GM19467 (cell line): ENCODE measurements at regions not wholly inside any gene's neighbourhood (a gene's known extent, or its start where the extent isn't known, plus 50 kb on each side); places are given as distances from the start of the nearest gene placed in this dataset.

Source experiments
- ATAC-seq: cut with Tn5 transposase; IDR thresholded peaks from one replicate; pipeline ENCODE4 v1.9.1; 2021; ENCODE audit warnings: mild to moderate bottlenecking, moderate library complexity; ENCODE audit not compliant: unreplicated experiment

DNA sequence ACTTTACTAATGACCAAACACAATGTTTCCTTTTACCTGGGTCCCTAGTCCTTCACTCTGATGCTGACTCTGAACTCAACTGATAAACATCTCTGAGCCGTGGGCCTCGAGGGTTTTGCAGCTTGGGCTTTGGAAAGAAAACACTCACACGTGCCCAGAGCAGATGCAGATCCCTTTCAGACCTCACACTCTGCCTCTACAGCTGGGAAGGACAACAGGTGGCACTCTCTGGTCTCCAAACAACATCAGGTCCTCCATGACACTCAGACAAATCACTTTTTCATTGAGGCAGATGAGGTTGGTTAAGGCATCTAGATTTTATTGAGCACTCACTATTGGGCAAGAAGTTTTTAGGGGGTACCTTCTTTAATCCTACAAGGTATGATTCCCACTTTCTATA is 64.7 kb upstream of the NTRK3 start:
- ATAC-seq = no peak

DNA sequence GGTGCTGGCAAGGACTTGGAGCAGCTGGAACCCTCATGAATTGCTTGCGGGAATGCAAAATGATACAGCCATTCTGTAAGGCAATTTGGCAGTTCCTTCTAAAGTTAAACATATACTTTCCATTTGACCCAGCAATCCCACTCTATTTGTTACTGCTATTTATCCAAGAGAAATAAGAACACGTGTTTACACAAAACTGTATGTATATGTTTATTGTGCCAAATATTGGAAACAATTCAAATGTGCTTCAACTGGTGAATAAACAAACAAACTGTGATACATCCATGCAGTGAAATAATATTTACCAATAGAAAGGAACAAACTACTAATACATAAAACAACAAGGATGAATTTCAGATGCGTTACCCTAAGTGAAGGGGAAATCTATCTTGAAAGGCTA is 60.0 kb upstream of the NTRK3 start:
- no peak for ATAC-seq

DNA sequence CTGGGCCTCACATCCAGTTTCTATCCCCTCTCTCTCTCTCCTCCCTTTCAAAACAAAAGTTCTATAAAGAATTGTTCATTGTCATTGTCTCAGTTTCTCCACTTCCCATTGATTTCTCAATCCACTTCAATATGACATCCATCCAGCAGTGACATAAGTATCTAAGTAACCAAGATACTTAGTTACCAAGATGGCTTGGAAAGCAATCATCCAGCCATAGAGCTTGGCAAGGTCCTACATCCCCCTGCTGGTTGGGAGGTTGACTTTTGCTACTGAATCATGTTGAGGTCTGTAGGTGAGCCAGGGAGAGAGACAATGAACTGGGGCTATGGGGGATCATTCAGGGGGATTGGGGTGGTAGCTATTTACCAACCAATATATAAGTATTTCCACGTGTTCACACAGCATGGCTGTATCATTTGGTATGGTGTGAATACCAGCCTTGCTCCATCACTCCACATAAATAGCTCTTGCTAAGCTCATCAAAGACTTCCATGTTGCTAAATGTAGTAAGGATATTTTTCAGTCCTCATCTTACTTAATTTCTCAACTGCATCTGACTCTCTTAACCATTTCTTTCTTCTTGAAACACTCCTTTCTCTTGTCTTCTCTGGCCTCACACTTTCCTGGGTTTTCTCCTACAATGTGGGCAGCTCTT is 58.8 kb upstream of the NTRK3 start:
- no peak for ATAC-seq

DNA sequence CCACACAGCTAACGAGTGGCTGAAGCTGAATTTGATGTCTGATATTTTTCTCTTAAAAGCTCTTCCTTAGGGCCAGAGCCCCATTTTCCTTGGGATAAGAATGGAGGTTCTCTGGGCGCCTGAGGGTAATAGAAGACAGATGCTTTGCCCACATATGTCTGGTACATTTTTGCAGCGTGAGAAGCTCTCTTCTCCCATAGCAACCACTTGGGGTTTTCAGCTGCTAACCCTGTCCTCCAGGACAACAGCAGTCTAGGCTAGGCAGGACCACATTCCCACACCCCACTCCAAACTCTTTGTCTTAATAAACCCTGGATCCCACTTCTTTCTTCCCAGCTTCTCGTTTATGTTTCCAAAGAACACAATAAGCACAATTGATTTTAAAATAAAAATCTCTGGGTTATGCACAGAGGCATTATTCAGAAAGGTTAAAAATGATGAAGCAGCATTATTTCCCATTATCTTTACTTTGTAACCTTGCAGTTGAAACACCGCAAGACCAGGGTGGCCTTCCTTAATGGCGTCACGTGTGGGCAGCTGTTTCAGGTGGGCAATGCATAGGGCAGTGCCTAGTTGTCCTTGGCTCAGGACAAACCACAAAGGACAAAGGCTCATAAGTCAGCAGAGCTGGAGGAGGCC is 56.5 kb upstream of the NTRK3 start:
- ATAC-seq = no peak

DNA sequence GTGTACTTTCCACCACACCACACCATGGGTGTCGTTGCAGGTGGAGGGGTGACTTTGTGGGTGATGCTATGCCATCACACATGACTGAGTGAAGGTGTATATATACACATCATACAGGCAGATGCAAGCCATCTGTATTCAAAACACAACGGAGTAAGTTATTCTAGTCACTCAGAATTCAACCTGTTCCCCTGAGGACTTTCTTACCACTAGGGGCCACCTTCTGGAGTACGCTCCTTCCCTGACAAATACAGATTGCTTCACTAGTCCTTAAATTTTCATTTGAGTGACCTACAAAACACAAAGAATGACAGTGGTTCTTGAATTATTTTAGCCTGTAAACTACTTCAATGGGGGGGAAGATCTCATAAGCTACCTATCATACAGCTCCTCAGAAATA is 52.8 kb upstream of the NTRK3 start:
- ATAC-seq = no peak

DNA sequence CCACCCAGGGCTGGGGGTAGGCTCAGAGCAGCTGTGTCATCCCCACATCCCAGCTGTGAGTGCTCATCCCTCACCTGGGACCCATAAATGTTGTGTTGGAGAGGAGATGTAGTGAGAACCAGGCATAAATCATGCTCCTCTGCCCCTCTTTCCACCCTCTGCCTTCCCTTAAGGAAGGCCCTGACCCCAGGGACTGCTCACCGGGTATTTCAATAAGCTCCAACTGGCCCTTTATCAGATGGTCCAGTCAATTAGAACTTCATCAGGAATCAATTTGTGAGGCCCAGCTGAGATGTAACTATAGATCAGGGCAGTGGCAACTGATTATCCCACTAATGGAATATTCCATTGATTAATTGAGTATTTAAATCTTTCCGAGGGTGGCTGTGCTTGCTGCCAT is 50.8 kb upstream of the NTRK3 start:
- ATAC-seq = no peak
